H9 (cell line): ENCODE measurements at regions not wholly inside any gene's neighbourhood (a gene's known extent, or its start where the extent isn't known, plus 50 kb on each side); places are given as distances from the start of the nearest gene placed in this dataset.

Experiments
- DNase-seq: peaks from one replicate; pipeline ENCODE4 v3.0.0-alpha.2; 2017
- H2AFZ ChIP-seq: one replicate; pipeline ENCODE4 v1.6.1; 2013; ENCODE audit warnings: mild to moderate bottlenecking, low read length, control low read depth, moderate library complexity
- H2AK5ac ChIP-seq: 2 replicates; pipeline ENCODE4 v1.6.1; 2013; ENCODE audit warnings: low read length, control low read depth, mixed read lengths; ENCODE audit not compliant: insufficient read length
- H2BK120ac ChIP-seq: one replicate; pipeline ENCODE4 v1.6.1; 2013; ENCODE audit warnings: low read depth, mild to moderate bottlenecking, low read length, control low read depth, inconsistent platforms; ENCODE audit not compliant: poor library complexity, severe bottlenecking
- H2BK12ac ChIP-seq: 2 replicates; pipeline ENCODE4 v1.6.1; 2013; ENCODE audit warnings: low read length, control low read depth, mixed read lengths, low read depth; ENCODE audit not compliant: insufficient read length
- H2BK15ac ChIP-seq: 2 replicates; pipeline ENCODE4 v1.6.1; 2013; ENCODE audit warnings: low read depth, low read length, control low read depth
- H2BK20ac ChIP-seq: one replicate; pipeline ENCODE4 v1.6.1; 2013; ENCODE audit warnings: low read depth, mild to moderate bottlenecking, low read length, control low read depth, inconsistent platforms; ENCODE audit not compliant: poor library complexity, severe bottlenecking
- H2BK5ac ChIP-seq: 2 replicates; pipeline ENCODE4 v1.6.1; 2013; ENCODE audit warnings: low read length, control low read depth, mixed read lengths; ENCODE audit not compliant: insufficient read length
- H3K14ac ChIP-seq: 2 replicates; pipeline ENCODE4 v1.6.1; 2013; ENCODE audit warnings: low read length, control low read depth; ENCODE audit not compliant: insufficient read depth
- H3K18ac ChIP-seq: 2 replicates; pipeline ENCODE4 v1.6.1; 2013; ENCODE audit warnings: low read depth, mild to moderate bottlenecking, mixed read lengths, low read length, control low read depth; ENCODE audit not compliant: insufficient read length
- H3K23ac ChIP-seq: 2 replicates; pipeline ENCODE4 v1.6.1; 2013; ENCODE audit warnings: low read length, control low read depth, mixed read lengths, low read depth; ENCODE audit not compliant: insufficient read length
- H3K23me2 ChIP-seq: 2 replicates; pipeline ENCODE4 v1.6.1; 2013; ENCODE audit warnings: low read depth, mild to moderate bottlenecking, mixed read lengths, low read length, control low read depth; ENCODE audit not compliant: insufficient read length, poor library complexity, severe bottlenecking
- H3K27ac ChIP-seq: 2 replicates; pipeline ENCODE4 v1.5.1; 2013; ENCODE audit warnings: low read length, control low read depth, mixed read lengths, low read depth; ENCODE audit not compliant: insufficient read length
- H3K27me3 ChIP-seq: 2 replicates; pipeline ENCODE4 v1.6.1; 2013; ENCODE audit warnings: low read length, control low read depth, inconsistent platforms; ENCODE audit not compliant: insufficient read depth
- H3K4ac ChIP-seq: 2 replicates; pipeline ENCODE4 v1.6.1; 2013; ENCODE audit warnings: low read depth, mild to moderate bottlenecking, control low read depth, inconsistent platforms, low read length, moderate library complexity
- H3K4me1 ChIP-seq: 2 replicates; pipeline ENCODE4 v1.6.1; 2013; ENCODE audit warnings: low read length, control low read depth, inconsistent platforms; ENCODE audit not compliant: insufficient read depth
- H3K4me2 ChIP-seq: 2 replicates; pipeline ENCODE4 v1.6.1; 2013; ENCODE audit warnings: low read length, control low read depth, mixed read lengths; ENCODE audit not compliant: insufficient read length, insufficient read depth
- H3K56ac ChIP-seq: 2 replicates; pipeline ENCODE4 v1.6.1; 2013; ENCODE audit warnings: low read depth, mild to moderate bottlenecking, mixed read lengths, low read length, control low read depth; ENCODE audit not compliant: insufficient read length
- H3K79me1 ChIP-seq: 2 replicates; pipeline ENCODE4 v1.6.1; 2013; ENCODE audit warnings: low read depth, mild to moderate bottlenecking, moderate library complexity, low read length, control low read depth, inconsistent platforms; ENCODE audit not compliant: insufficient read depth, poor library complexity, severe bottlenecking
- H3K79me2 ChIP-seq: 2 replicates; pipeline ENCODE4 v1.6.1; 2013; ENCODE audit warnings: low read length, control low read depth, inconsistent platforms; ENCODE audit not compliant: insufficient read depth
- H3K9ac ChIP-seq: 2 replicates; pipeline ENCODE4 v1.6.1; 2013; ENCODE audit warnings: low read length, control low read depth, mixed read lengths; ENCODE audit not compliant: insufficient read length; ENCODE audit errors: extremely low read depth
- H3K9me3 ChIP-seq: one replicate; pipeline ENCODE4 v1.6.1; 2013; ENCODE audit warnings: low read depth, low read length, inconsistent platforms; ENCODE audit not compliant: control insufficient read depth
- H3T11ph ChIP-seq: one replicate; pipeline ENCODE4 v1.6.1; 2013; ENCODE audit warnings: mild to moderate bottlenecking, low read length, control low read depth, inconsistent platforms
- H4K20me1 ChIP-seq: one replicate; pipeline ENCODE4 v1.6.1; 2013; ENCODE audit not compliant: control insufficient read depth, insufficient read length, insufficient read depth
- H4K5ac ChIP-seq: 2 replicates; pipeline ENCODE4 v1.6.1; 2013; ENCODE audit warnings: low read depth, mild to moderate bottlenecking, mixed read lengths, low read length, control low read depth; ENCODE audit not compliant: insufficient read length
- H4K8ac ChIP-seq: replicated peaks from 2 replicates; pipeline ENCODE4 v1.6.1; 2013; ENCODE audit warnings: low read length, control low read depth, mixed read lengths, low read depth; ENCODE audit not compliant: insufficient read length
- H4K91ac ChIP-seq: 2 replicates; pipeline ENCODE4 v1.6.1; 2013; ENCODE audit warnings: low read depth, mild to moderate bottlenecking, moderate library complexity, mixed read lengths, low read length, control low read depth; ENCODE audit not compliant: insufficient read length
- H3K27ac Mint-ChIP-seq, 3 experiments: 2 replicates in 2 of 3; 3 replicates in 1 of 3; pipeline ENCODE4 v1.8.0; 2020 to 2021; ENCODE audit warnings: mixed read lengths in 3 of 3, mild to moderate bottlenecking in 1 of 3, moderate library complexity in 1 of 3
- H3K27me3 Mint-ChIP-seq: 2 replicates; pipeline ENCODE4 v1.8.0; 2021; ENCODE audit warnings: low read depth, mild to moderate bottlenecking, moderate library complexity, mixed read lengths
- H3K36me3 Mint-ChIP-seq, 3 experiments: 2 replicates in 2 of 3; 3 replicates in 1 of 3; pipeline ENCODE4 v1.8.0; 2020 to 2021; ENCODE audit warnings: low read depth in 3 of 3, mixed read lengths in 3 of 3; ENCODE audit not compliant: insufficient read depth in 1 of 3
- H3K4me1 Mint-ChIP-seq, 2 experiments: 2 replicates each; pipeline ENCODE4 v1.8.0; 2020; ENCODE audit warnings: mixed read lengths in 2 of 2
- H3K4me3 Mint-ChIP-seq, 2 experiments: 2 replicates in 1 of 2; 3 replicates in 1 of 2; pipeline ENCODE4 v1.8.0; 2020 to 2021; ENCODE audit warnings: mild to moderate bottlenecking in 2 of 2, mixed read lengths in 2 of 2, moderate library complexity in 1 of 2
- H3K9me3 Mint-ChIP-seq, 2 experiments: 2 replicates in 1 of 2; 3 replicates in 1 of 2; pipeline ENCODE4 v1.8.0; 2020; ENCODE audit warnings: mild to moderate bottlenecking in 2 of 2, mixed read lengths in 2 of 2, moderate library complexity in 1 of 2
- CTCF ChIP-seq: fragments of 200-600 bp; sonication (generic); conservative IDR thresholded peaks from 3 replicates; pipeline ENCODE4 v1.8.0; 2021; ENCODE audit warnings: antibody characterized with exemption, mild to moderate bottlenecking
- WGBS: extraction: QIAGEN DNeasy Blood & Tissue Kit; methylation state at CpG from one replicate; pipeline ENCODE4 v1.1.7; 2013; ENCODE audit warnings: missing lambda C conversion rate, low lambda C conversion rate, mixed read lengths; ENCODE audit not compliant: insufficient read length; ENCODE audit errors: extremely low coverage; 5-methylcytosine and 5-hydroxymethylcytosine counted together

- no CpG with 5 or more reads among the region's 4 CpGs for WGBS
- H3K9me3 ChIP-seq = no peaks in the 10 kb centered on the region
- Mint-ChIP-seq H3K4me3 (no peak overlapping the region), H3K9me3 (peaks cover 12 to 16% of the 10 kb centered on the region in 2 experiments), H3K27me3 (no peaks in the 10 kb centered on the region; the same call in none of the 2 replicates), H3K36me3 (peaks cover 7 to 16% (median 7%) of the 10 kb centered on the region in 3 experiments; a peak in 5 of 7 replicates), H3K27ac (no peak overlapping the region), H3K4me1 (peaks cover 22 to 24% of the 10 kb centered on the region in 2 experiments)
- H3K56ac ChIP-seq = no peak overlapping the region
- no peak overlapping the region for H3K4ac ChIP-seq
- no peaks in the 10 kb centered on the region for H3K79me2 ChIP-seq
- H2BK15ac ChIP-seq = no peak overlapping the region
- H3T11ph ChIP-seq = no peak overlapping the region
- no peak overlapping the region for H4K91ac ChIP-seq
- H3K9ac ChIP-seq = no peak overlapping the region
- no peak overlapping the region for H3K18ac ChIP-seq
- no peak overlapping the region for H2AK5ac ChIP-seq
- H3K4me2 ChIP-seq = no peak overlapping the region
- no peaks in the 10 kb centered on the region for H4K20me1 ChIP-seq
- no peak for DNase-seq
- H3K23me2 ChIP-seq = no peaks in the 10 kb centered on the region
- H4K8ac ChIP-seq = no peak overlapping the region
- H2BK20ac ChIP-seq = no peak overlapping the region
- no peak overlapping the region for H2BK120ac ChIP-seq
- H2BK5ac ChIP-seq = no peak overlapping the region
- no peak for TF ChIP-seq CTCF
- H3K4me1 ChIP-seq = no peaks in the 10 kb centered on the region; the same call in 1 of the 2 replicates
- H3K27me3 ChIP-seq = no peaks in the 10 kb centered on the region
- H3K79me1 ChIP-seq = no peaks in the 10 kb centered on the region
- no peak overlapping the region for H3K27ac ChIP-seq
- no peak overlapping the region for H3K23ac ChIP-seq
- no peak overlapping the region for H3K14ac ChIP-seq
- H2AFZ ChIP-seq = no peak overlapping the region
- no peak overlapping the region for H4K5ac ChIP-seq
- no peak overlapping the region for H2BK12ac ChIP-seq
These were observed 410.8 kb upstream of the MCTP2 start for GRCh38 chr15:93820566-93820965.
